GM19397 (cell line): ENCODE measurements at regions not wholly inside any gene's neighbourhood (a gene's known extent, or its start where the extent isn't known, plus 50 kb on each side); places are given as distances from the start of the nearest gene placed in this dataset.

ENCODE experiments used
- ATAC-seq: cut with Tn5 transposase; IDR thresholded peaks from one replicate; pipeline ENCODE4 v1.9.1; 2021; ENCODE audit warnings: mild to moderate bottlenecking, moderate library complexity; ENCODE audit not compliant: unreplicated experiment

GRCh38 chr3:174767853-174768382 is 91.2 kb upstream of the NAALADL2 start:
- ATAC-seq: no peak

GRCh38 chr3:174769171-174769570 is 90.0 kb upstream of the NAALADL2 start:
- no peak for ATAC-seq

GRCh38 chr3:174775603-174776002 is 83.5 kb upstream of the NAALADL2 start:
- no peak for ATAC-seq

- no peak for ATAC-seq
Measured at GRCh38 chr3:174776123-174776522, 83.0 kb upstream of the NAALADL2 start.

- no peak for ATAC-seq
Measured at GRCh38 chr3:174776636-174777035, 82.5 kb upstream of the NAALADL2 start.

- no peak for ATAC-seq
Measured at GRCh38 chr3:174777813-174778212, 81.3 kb upstream of the NAALADL2 start.

GRCh38 chr3:174783502-174783901 is 75.6 kb upstream of the NAALADL2 start:
- no peak for ATAC-seq

- no peak for ATAC-seq
Measured at GRCh38 chr3:174784206-174784934, 74.8 kb upstream of the NAALADL2 start.

GRCh38 chr3:174786825-174787224 is 72.3 kb upstream of the NAALADL2 start:
- ATAC-seq: no peak

GRCh38 chr3:174791161-174791560 is 68.0 kb upstream of the NAALADL2 start:
- ATAC-seq: no peak

- ATAC-seq: no peak
Measured at GRCh38 chr3:174792864-174793263, 66.3 kb upstream of the NAALADL2 start.
